Ishikawa (cell line): ENCODE measurements at regions not wholly inside any gene's neighbourhood (a gene's known extent, or its start where the extent isn't known, plus 50 kb on each side); places are given as distances from the start of the nearest gene placed in this dataset.

Experiments
- CEBPB ChIP-seq: IDR thresholded peaks from 2 replicates; pipeline ENCODE4 v1.6.1; 2012
- CREB1 ChIP-seq: IDR thresholded peaks from 2 replicates; pipeline ENCODE4 v1.6.1; 2012; ENCODE audit warnings: low read depth
- EGR1 ChIP-seq: IDR thresholded peaks from 2 replicates; pipeline ENCODE4 v1.6.1; 2012
- EP300 ChIP-seq: IDR thresholded peaks from 2 replicates; pipeline ENCODE4 v1.6.1; 2012; ENCODE audit warnings: borderline replicate concordance
- FOXM1 ChIP-seq: IDR thresholded peaks from 2 replicates; pipeline ENCODE4 v1.6.1; 2012; ENCODE audit warnings: low read depth, borderline replicate concordance
- MAX ChIP-seq: IDR thresholded peaks from 2 replicates; pipeline ENCODE4 v1.6.1; 2012
- NFIC ChIP-seq: IDR thresholded peaks from 2 replicates; pipeline ENCODE4 v1.6.1; 2012
- RAD21 ChIP-seq: IDR thresholded peaks from 2 replicates; pipeline ENCODE4 v1.6.1; 2012; ENCODE audit warnings: low read depth
- REST ChIP-seq: IDR thresholded peaks from 2 replicates; pipeline ENCODE4 v1.6.1; 2012; ENCODE audit warnings: low read depth, mild to moderate bottlenecking
- TAF1 ChIP-seq: IDR thresholded peaks from 2 replicates; pipeline ENCODE4 v1.6.1; 2012; ENCODE audit warnings: low read depth, mild to moderate bottlenecking
- TCF12 ChIP-seq: IDR thresholded peaks from 2 replicates; pipeline ENCODE4 v1.6.1; 2012; ENCODE audit warnings: low read depth
- TEAD4 ChIP-seq: IDR thresholded peaks from 2 replicates; pipeline ENCODE4 v1.6.1; 2012
- YY1 ChIP-seq: IDR thresholded peaks from 2 replicates; pipeline ENCODE4 v1.6.1; 2012; ENCODE audit warnings: low read depth
- ZBTB7A ChIP-seq: IDR thresholded peaks from 2 replicates; pipeline ENCODE4 v1.6.1; 2012; ENCODE audit warnings: low read depth
- TF ChIP-seq, protein P1 (sequence below): IDR thresholded peaks from 2 replicates; pipeline ENCODE4 v1.6.1; 2012

DNA sequence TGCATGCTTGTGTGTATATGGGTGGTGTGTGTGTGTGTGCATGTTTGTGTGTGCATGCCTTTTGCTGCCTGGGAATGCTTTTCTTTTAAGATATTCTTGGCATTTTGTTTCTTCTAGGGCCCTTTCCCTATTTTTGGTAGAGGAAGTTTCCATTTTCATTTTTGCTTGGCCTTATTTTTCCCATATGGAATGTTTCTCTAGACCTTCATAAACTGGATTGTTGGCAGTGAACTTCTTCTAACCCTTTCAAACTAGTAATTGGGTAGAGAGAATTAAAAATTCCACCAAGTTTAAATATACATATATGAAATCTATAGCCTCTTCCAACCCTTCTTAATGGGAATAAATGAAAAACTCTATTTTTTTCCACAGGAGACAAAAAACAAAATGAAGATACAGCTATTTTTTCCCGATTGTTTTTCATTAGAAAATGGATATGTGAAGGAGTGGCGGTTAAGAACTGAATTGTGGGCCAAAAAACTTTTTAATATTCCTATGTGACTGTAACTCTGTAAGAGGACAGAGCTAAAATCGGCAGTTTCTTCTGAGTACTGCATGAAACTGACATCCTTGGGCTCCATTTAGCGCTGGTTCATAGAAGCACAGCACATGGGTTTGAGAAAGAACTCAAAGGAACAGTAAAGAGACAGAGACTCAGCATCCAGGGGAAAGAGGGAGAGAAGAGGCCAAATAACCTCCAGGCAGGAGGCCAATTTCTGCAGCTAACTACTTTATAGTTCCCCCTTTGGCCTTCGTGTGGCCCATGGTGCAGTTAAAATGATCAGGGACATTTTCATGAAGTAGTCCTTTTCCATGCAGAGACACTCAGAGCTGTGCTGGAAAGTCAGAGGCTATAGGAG, 102.1 kb downstream of the TMEM170B start:
- TF ChIP-seq FOXM1 (no peak), TCF12 (no peak), YY1 (no peak), TAF1 (no peak), RAD21 (no peak), TEAD4 (no peak), CEBPB (no peak), CREB1 (no peak), REST (no peak), NFIC (no peak), ZBTB7A (no peak), MAX (no peak), EP300 (no peak), EGR1 (no peak)
- TF ChIP-seq, protein P1, sequence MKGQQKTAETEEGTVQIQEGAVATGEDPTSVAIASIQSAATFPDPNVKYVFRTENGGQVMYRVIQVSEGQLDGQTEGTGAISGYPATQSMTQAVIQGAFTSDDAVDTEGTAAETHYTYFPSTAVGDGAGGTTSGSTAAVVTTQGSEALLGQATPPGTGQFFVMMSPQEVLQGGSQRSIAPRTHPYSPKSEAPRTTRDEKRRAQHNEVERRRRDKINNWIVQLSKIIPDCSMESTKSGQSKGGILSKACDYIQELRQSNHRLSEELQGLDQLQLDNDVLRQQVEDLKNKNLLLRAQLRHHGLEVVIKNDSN: no peak

DNA sequence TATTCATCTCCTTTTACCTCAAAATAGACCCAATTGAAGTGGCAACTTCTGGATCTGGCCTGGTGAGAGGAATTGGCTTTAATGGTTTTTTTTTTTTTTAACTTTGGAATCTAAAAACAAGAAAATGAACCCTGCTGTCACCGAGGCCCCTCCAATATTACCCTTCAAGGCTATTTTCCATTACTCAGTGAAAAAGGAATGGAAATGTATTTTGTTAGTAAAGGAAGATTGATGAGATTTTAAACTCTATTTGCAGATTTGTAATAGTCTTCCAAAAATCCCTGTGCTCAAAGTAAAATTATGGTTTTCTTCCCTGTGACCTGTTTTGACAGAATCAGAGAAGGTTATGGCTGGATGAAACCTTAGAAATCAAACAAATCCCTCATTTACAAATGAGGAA, 102.9 kb downstream of the TMEM170B start:
- TF ChIP-seq MAX: no peak
- no peak for TF ChIP-seq RAD21
- TF ChIP-seq NFIC: no peak
- no peak for TF ChIP-seq YY1
- no peak for TF ChIP-seq FOXM1
- no peak for TF ChIP-seq EP300
- TF ChIP-seq TAF1: no peak
- TF ChIP-seq TCF12: no peak

DNA sequence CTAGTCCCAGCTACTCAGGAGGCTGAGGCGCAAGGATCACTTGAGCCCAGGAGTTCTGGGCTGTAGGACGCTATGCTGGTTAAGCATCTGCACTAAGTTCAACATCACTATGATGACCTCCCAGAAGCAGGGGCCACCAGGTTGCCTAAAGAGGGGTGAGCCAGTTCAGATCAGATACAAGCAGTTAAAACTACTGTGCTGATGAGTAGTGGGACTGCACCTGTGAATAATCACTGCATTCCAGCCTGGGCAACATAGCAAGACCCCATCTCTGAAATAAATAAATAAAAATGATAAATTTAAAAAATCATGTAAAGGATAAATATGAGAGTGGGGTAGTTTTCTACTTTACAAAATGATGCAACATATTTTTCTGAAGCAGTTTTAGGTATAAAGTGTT, 106.5 kb downstream of the TMEM170B start:
- TF ChIP-seq NFIC (no peak), ZBTB7A (no peak), TCF12 (no peak), EGR1 (no peak), REST (no peak), MAX (no peak), FOXM1 (no peak), TEAD4 (no peak), EP300 (no peak)
- TF ChIP-seq, protein P1: no peak

- no peak for TF ChIP-seq TEAD4
- no peak for TF ChIP-seq TAF1
- no peak for TF ChIP-seq EP300
- TF ChIP-seq YY1: no peak
- no peak for TF ChIP-seq CREB1
- no peak for TF ChIP-seq RAD21
- no peak for TF ChIP-seq MAX
- TF ChIP-seq REST: no peak
- TF ChIP-seq ZBTB7A: no peak
- TF ChIP-seq EGR1: no peak
- TF ChIP-seq TCF12: no peak
- no peak for TF ChIP-seq CEBPB
- TF ChIP-seq, protein P1: no peak
Observed at GRCh38 chr6:11644601-11645000, 107.1 kb downstream of the TMEM170B start.
